H9 (cell line): ENCODE measurements at regions not wholly inside any gene's neighbourhood (a gene's known extent, or its start where the extent isn't known, plus 50 kb on each side); places are given as distances from the start of the nearest gene placed in this dataset.

Experiments used
- DNase-seq: peaks from one replicate; pipeline ENCODE4 v3.0.0-alpha.2; 2017
- H2AFZ ChIP-seq: one replicate; pipeline ENCODE4 v1.6.1; 2013; ENCODE audit warnings: mild to moderate bottlenecking, low read length, control low read depth, moderate library complexity
- H2AK5ac ChIP-seq: 2 replicates; pipeline ENCODE4 v1.6.1; 2013; ENCODE audit warnings: low read length, control low read depth, mixed read lengths; ENCODE audit not compliant: insufficient read length
- H2BK120ac ChIP-seq: one replicate; pipeline ENCODE4 v1.6.1; 2013; ENCODE audit warnings: low read depth, mild to moderate bottlenecking, low read length, control low read depth, inconsistent platforms; ENCODE audit not compliant: poor library complexity, severe bottlenecking
- H2BK12ac ChIP-seq: 2 replicates; pipeline ENCODE4 v1.6.1; 2013; ENCODE audit warnings: low read length, control low read depth, mixed read lengths, low read depth; ENCODE audit not compliant: insufficient read length
- H2BK15ac ChIP-seq: 2 replicates; pipeline ENCODE4 v1.6.1; 2013; ENCODE audit warnings: low read depth, low read length, control low read depth
- H2BK20ac ChIP-seq: one replicate; pipeline ENCODE4 v1.6.1; 2013; ENCODE audit warnings: low read depth, mild to moderate bottlenecking, low read length, control low read depth, inconsistent platforms; ENCODE audit not compliant: poor library complexity, severe bottlenecking
- H2BK5ac ChIP-seq: 2 replicates; pipeline ENCODE4 v1.6.1; 2013; ENCODE audit warnings: low read length, control low read depth, mixed read lengths; ENCODE audit not compliant: insufficient read length
- H3K14ac ChIP-seq: 2 replicates; pipeline ENCODE4 v1.6.1; 2013; ENCODE audit warnings: low read length, control low read depth; ENCODE audit not compliant: insufficient read depth
- H3K18ac ChIP-seq: 2 replicates; pipeline ENCODE4 v1.6.1; 2013; ENCODE audit warnings: low read depth, mild to moderate bottlenecking, mixed read lengths, low read length, control low read depth; ENCODE audit not compliant: insufficient read length
- H3K23ac ChIP-seq: 2 replicates; pipeline ENCODE4 v1.6.1; 2013; ENCODE audit warnings: low read length, control low read depth, mixed read lengths, low read depth; ENCODE audit not compliant: insufficient read length
- H3K23me2 ChIP-seq: 2 replicates; pipeline ENCODE4 v1.6.1; 2013; ENCODE audit warnings: low read depth, mild to moderate bottlenecking, mixed read lengths, low read length, control low read depth; ENCODE audit not compliant: insufficient read length, poor library complexity, severe bottlenecking
- H3K27ac ChIP-seq: 2 replicates; pipeline ENCODE4 v1.5.1; 2013; ENCODE audit warnings: low read length, control low read depth, mixed read lengths, low read depth; ENCODE audit not compliant: insufficient read length
- H3K27me3 ChIP-seq: 2 replicates; pipeline ENCODE4 v1.6.1; 2013; ENCODE audit warnings: low read length, control low read depth, inconsistent platforms; ENCODE audit not compliant: insufficient read depth
- H3K4ac ChIP-seq: 2 replicates; pipeline ENCODE4 v1.6.1; 2013; ENCODE audit warnings: low read depth, mild to moderate bottlenecking, control low read depth, inconsistent platforms, low read length, moderate library complexity
- H3K4me1 ChIP-seq: 2 replicates; pipeline ENCODE4 v1.6.1; 2013; ENCODE audit warnings: low read length, control low read depth, inconsistent platforms; ENCODE audit not compliant: insufficient read depth
- H3K4me2 ChIP-seq: 2 replicates; pipeline ENCODE4 v1.6.1; 2013; ENCODE audit warnings: low read length, control low read depth, mixed read lengths; ENCODE audit not compliant: insufficient read length, insufficient read depth
- H3K56ac ChIP-seq: 2 replicates; pipeline ENCODE4 v1.6.1; 2013; ENCODE audit warnings: low read depth, mild to moderate bottlenecking, mixed read lengths, low read length, control low read depth; ENCODE audit not compliant: insufficient read length
- H3K79me1 ChIP-seq: 2 replicates; pipeline ENCODE4 v1.6.1; 2013; ENCODE audit warnings: low read depth, mild to moderate bottlenecking, moderate library complexity, low read length, control low read depth, inconsistent platforms; ENCODE audit not compliant: insufficient read depth, poor library complexity, severe bottlenecking
- H3K79me2 ChIP-seq: 2 replicates; pipeline ENCODE4 v1.6.1; 2013; ENCODE audit warnings: low read length, control low read depth, inconsistent platforms; ENCODE audit not compliant: insufficient read depth
- H3K9ac ChIP-seq: 2 replicates; pipeline ENCODE4 v1.6.1; 2013; ENCODE audit warnings: low read length, control low read depth, mixed read lengths; ENCODE audit not compliant: insufficient read length; ENCODE audit errors: extremely low read depth
- H3K9me3 ChIP-seq: one replicate; pipeline ENCODE4 v1.6.1; 2013; ENCODE audit warnings: low read depth, low read length, inconsistent platforms; ENCODE audit not compliant: control insufficient read depth
- H3T11ph ChIP-seq: one replicate; pipeline ENCODE4 v1.6.1; 2013; ENCODE audit warnings: mild to moderate bottlenecking, low read length, control low read depth, inconsistent platforms
- H4K20me1 ChIP-seq: one replicate; pipeline ENCODE4 v1.6.1; 2013; ENCODE audit not compliant: control insufficient read depth, insufficient read length, insufficient read depth
- H4K5ac ChIP-seq: 2 replicates; pipeline ENCODE4 v1.6.1; 2013; ENCODE audit warnings: low read depth, mild to moderate bottlenecking, mixed read lengths, low read length, control low read depth; ENCODE audit not compliant: insufficient read length
- H4K8ac ChIP-seq: replicated peaks from 2 replicates; pipeline ENCODE4 v1.6.1; 2013; ENCODE audit warnings: low read length, control low read depth, mixed read lengths, low read depth; ENCODE audit not compliant: insufficient read length
- H4K91ac ChIP-seq: 2 replicates; pipeline ENCODE4 v1.6.1; 2013; ENCODE audit warnings: low read depth, mild to moderate bottlenecking, moderate library complexity, mixed read lengths, low read length, control low read depth; ENCODE audit not compliant: insufficient read length
- H3K27ac Mint-ChIP-seq, 3 experiments: 2 replicates in 2 of 3; 3 replicates in 1 of 3; pipeline ENCODE4 v1.8.0; 2020 to 2021; ENCODE audit warnings: mixed read lengths in 3 of 3, mild to moderate bottlenecking in 1 of 3, moderate library complexity in 1 of 3
- H3K27me3 Mint-ChIP-seq: 2 replicates; pipeline ENCODE4 v1.8.0; 2021; ENCODE audit warnings: low read depth, mild to moderate bottlenecking, moderate library complexity, mixed read lengths
- H3K36me3 Mint-ChIP-seq, 3 experiments: 2 replicates in 2 of 3; 3 replicates in 1 of 3; pipeline ENCODE4 v1.8.0; 2020 to 2021; ENCODE audit warnings: low read depth in 3 of 3, mixed read lengths in 3 of 3; ENCODE audit not compliant: insufficient read depth in 1 of 3
- H3K4me1 Mint-ChIP-seq, 2 experiments: 2 replicates each; pipeline ENCODE4 v1.8.0; 2020; ENCODE audit warnings: mixed read lengths in 2 of 2
- H3K4me3 Mint-ChIP-seq, 2 experiments: 2 replicates in 1 of 2; 3 replicates in 1 of 2; pipeline ENCODE4 v1.8.0; 2020 to 2021; ENCODE audit warnings: mild to moderate bottlenecking in 2 of 2, mixed read lengths in 2 of 2, moderate library complexity in 1 of 2
- H3K9me3 Mint-ChIP-seq, 2 experiments: 2 replicates in 1 of 2; 3 replicates in 1 of 2; pipeline ENCODE4 v1.8.0; 2020; ENCODE audit warnings: mild to moderate bottlenecking in 2 of 2, mixed read lengths in 2 of 2, moderate library complexity in 1 of 2
- CTCF ChIP-seq: fragments of 200-600 bp; sonication (generic); conservative IDR thresholded peaks from 3 replicates; pipeline ENCODE4 v1.8.0; 2021; ENCODE audit warnings: antibody characterized with exemption, mild to moderate bottlenecking
- WGBS: extraction: QIAGEN DNeasy Blood & Tissue Kit; methylation state at CpG from one replicate; pipeline ENCODE4 v1.1.7; 2013; ENCODE audit warnings: missing lambda C conversion rate, low lambda C conversion rate, mixed read lengths; ENCODE audit not compliant: insufficient read length; ENCODE audit errors: extremely low coverage; 5-methylcytosine and 5-hydroxymethylcytosine counted together

DNA sequence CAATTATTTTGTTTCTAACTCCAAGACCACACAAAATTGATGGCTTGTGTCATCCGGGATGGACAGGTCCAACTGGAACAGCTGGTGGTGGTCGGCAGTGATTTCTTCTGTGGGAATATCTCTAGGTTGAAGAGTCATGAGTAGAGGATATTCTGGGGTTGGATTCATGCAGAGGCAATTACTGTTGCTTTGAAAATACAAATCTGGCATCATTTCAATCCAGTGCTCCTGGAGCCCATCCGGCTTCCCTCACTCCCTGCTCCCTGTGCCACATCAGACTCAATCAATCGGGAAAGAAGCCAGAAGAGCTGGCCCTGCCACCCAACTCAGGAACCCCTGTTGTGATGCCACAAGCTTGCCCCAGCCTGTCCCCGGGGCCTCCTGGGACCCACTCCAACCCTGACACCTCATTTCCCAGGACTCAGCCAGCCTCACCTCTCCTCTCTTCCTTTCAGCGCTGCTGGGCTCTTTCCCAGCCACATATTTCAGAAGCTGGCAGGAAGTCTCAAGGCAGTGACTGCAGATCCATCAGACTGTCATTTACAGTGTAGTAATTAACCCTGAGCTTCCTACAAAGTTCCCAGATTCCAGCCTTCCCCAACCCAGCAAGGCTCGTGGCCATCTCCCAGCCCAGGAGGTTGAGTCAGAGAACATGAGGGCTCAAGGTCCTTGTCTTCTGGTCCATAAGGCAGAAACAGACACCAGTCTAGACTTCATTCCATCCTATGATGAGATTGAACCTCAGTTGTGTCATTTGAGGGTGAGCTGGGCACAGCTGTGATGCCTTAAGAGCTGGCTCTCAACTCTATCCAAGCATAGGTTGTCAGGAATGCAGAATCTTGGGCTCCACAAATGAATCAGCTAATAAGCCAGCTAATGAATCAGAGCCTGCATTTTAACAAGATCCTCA is 114.0 kb downstream of the FAM174B start:
- Histone ChIP-seq H3K79me1 (no peaks in the 10 kb centered on the region), H3K23me2 (no peaks in the 10 kb centered on the region), H3K56ac (no peak overlapping the region), H3K9ac (no peak overlapping the region), H3K27ac (no peak overlapping the region), H2AK5ac (no peak overlapping the region), H2BK12ac (no peak overlapping the region), H3K14ac (no peak overlapping the region), H2BK15ac (no peak overlapping the region), H4K8ac (no peak overlapping the region), H4K91ac (no peak overlapping the region), H2BK120ac (no peak overlapping the region), H3T11ph (no peak overlapping the region), H3K18ac (no peak overlapping the region), H3K4ac (no peak overlapping the region), H2BK5ac (no peak overlapping the region), H3K9me3 (no peaks in the 10 kb centered on the region), H4K20me1 (no peaks in the 10 kb centered on the region), H3K4me1 (no peaks in the 10 kb centered on the region), H2AFZ (no peak overlapping the region), H3K27me3 (no peaks in the 10 kb centered on the region), H4K5ac (no peak overlapping the region), H2BK20ac (no peak overlapping the region), H3K23ac (no peak overlapping the region), H3K4me2 (no peak overlapping the region), H3K79me2 (no peaks in the 10 kb centered on the region)
- no peaks in the 10 kb centered on the region; the same call in 1 of the 2 replicates for H3K27me3 Mint-ChIP-seq
- H3K4me3 Mint-ChIP-seq: no peak overlapping the region
- WGBS: no CpG with 5 or more reads among the region's 7 CpGs
- no peaks in the 10 kb centered on the region for H3K4me1 Mint-ChIP-seq
- H3K9me3 Mint-ChIP-seq: peaks cover 9 to 13% of the 10 kb centered on the region in 2 experiments; a peak in 4 of 5 replicates
- peaks cover 2 to 5% (median 2%) of the 10 kb centered on the region in 3 experiments; a peak in 6 of 7 replicates for H3K36me3 Mint-ChIP-seq
- no peak for TF ChIP-seq CTCF
- DNase-seq: no peak
- no peak overlapping the region; a peak in 1 of 7 replicates for H3K27ac Mint-ChIP-seq
